DOHH2 (cell line): ENCODE measurements at regions not wholly inside any gene's neighbourhood (a gene's known extent, or its start where the extent isn't known, plus 50 kb on each side); places are given as distances from the start of the nearest gene placed in this dataset.
A peak's percentile ranks its signal among the peaks of the same experiment; 100 is the strongest.

Experiments
- H3F3A ChIP-seq: fragments of 200-600 bp; sonication (generic), shearing (Covaris generic); 2 replicates; pipeline ENCODE4 v1.6.0; 2016; ENCODE audit warnings: antibody characterized with exemption, mild to moderate bottlenecking; ENCODE audit not compliant: control insufficient read depth, insufficient read depth
- H3K27ac ChIP-seq: fragments of 200-600 bp; sonication (generic); 2 replicates; pipeline ENCODE4 v1.5.1; 2014; ENCODE audit warnings: low read depth, mild to moderate bottlenecking, low read length, moderate library complexity
- H3K27me3 ChIP-seq: fragments of 200-600 bp; sonication (generic); 2 replicates; pipeline ENCODE4 v1.6.1; 2014; ENCODE audit warnings: mild to moderate bottlenecking, low read length, mixed read lengths; ENCODE audit not compliant: control insufficient read depth
- H3K36me3 ChIP-seq: fragments of 200-600 bp; sonication (generic); 2 replicates; pipeline ENCODE4 v1.6.1; 2014; ENCODE audit warnings: mild to moderate bottlenecking, low read length, moderate library complexity, mixed read lengths; ENCODE audit not compliant: control insufficient read depth
- H3K4me1 ChIP-seq: fragments of 200-600 bp; sonication (generic); 2 replicates; pipeline ENCODE4 v1.6.1; 2014; ENCODE audit warnings: mild to moderate bottlenecking, low read length, mixed read lengths; ENCODE audit not compliant: control insufficient read depth
- H3K4me2 ChIP-seq: fragments of 200-600 bp; sonication (generic); 2 replicates; pipeline ENCODE4 v1.6.0; 2014; ENCODE audit warnings: mild to moderate bottlenecking, low read length, moderate library complexity
- H3K4me3 ChIP-seq: fragments of 200-600 bp; sonication (generic); 2 replicates; pipeline ENCODE4 v1.5.1; 2014; ENCODE audit warnings: mild to moderate bottlenecking, low read length, mixed read lengths
- H3K79me2 ChIP-seq: fragments of 200-600 bp; sonication (generic); 2 replicates; pipeline ENCODE4 v1.6.1; 2014; ENCODE audit warnings: mild to moderate bottlenecking, low read length, mixed read lengths; ENCODE audit not compliant: control insufficient read depth
- H3K9me2 ChIP-seq: fragments of 200-600 bp; sonication (generic); replicated peaks from 2 replicates; pipeline ENCODE4 v1.6.1; 2014; ENCODE audit warnings: mild to moderate bottlenecking, low read length, mixed read lengths; ENCODE audit not compliant: control insufficient read depth
- H3K9me3 ChIP-seq: fragments of 200-600 bp; sonication (generic); 2 replicates; pipeline ENCODE4 v1.6.1; 2014; ENCODE audit warnings: antibody characterized with exemption, low read length, mixed read lengths; ENCODE audit not compliant: control insufficient read depth, insufficient read depth
- H4K20me1 ChIP-seq: fragments of 200-600 bp; sonication (generic); 2 replicates; pipeline ENCODE4 v1.6.0; 2014; ENCODE audit warnings: low read depth, mild to moderate bottlenecking, antibody characterized with exemption, low read length, moderate library complexity; ENCODE audit not compliant: control insufficient read depth, insufficient read depth
- EZH2phosphoT487 ChIP-seq: fragments of 200-600 bp; sonication (generic); IDR thresholded peaks from 2 replicates; pipeline ENCODE4 v1.6.1; 2017; ENCODE audit warnings: borderline replicate concordance, mild to moderate bottlenecking, antibody characterized with exemption, low read length, moderate library complexity, mixed read lengths
- TF ChIP-seq, protein P1 (sequence below): fragments of 200-600 bp; sonication (generic); IDR thresholded peaks from one replicate; pipeline ENCODE4 v1.5.1; 2014; ENCODE audit warnings: antibody characterized with exemption, mild to moderate bottlenecking, low read depth, low read length; ENCODE audit not compliant: poor library complexity, severe bottlenecking

DNA sequence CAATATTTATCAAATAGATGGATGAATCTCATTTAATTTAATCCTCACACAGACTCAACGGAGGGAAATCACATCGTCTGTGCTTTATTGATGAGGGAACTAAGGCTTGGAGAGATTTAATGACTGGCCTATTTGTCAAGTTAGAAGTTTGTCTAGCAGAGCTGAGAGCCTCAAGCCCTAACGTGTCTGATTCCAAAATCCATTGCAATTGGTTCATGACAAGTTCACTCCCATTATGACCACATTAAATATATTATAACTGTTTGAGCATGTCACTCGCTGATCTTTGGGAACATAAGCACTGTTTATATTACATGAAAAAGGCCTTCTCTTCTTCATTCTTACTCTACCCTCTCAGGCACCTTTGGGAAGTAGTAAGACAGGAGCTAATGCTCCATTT, 89.4 kb upstream of the SIRPA start:
- Histone ChIP-seq H3K4me1 (peaks cover 18% of the 10 kb centered on the region), H3F3A (peaks cover 3% of the 10 kb centered on the region; the same call in 1 of the 2 replicates), H3K9me3 (no peaks in the 10 kb centered on the region), H3K4me2 (no peak overlapping the region), H3K79me2 (no peaks in the 10 kb centered on the region), H3K36me3 (no peaks in the 10 kb centered on the region), H4K20me1 (peaks cover 12% of the 10 kb centered on the region), H3K9me2 (no peaks in the 10 kb centered on the region), H3K27ac (no peak overlapping the region), H3K4me3 (no peak overlapping the region), H3K27me3 (peaks cover 87% of the 10 kb centered on the region)
- TF ChIP-seq EZH2phosphoT487, result no peak
- TF ChIP-seq, protein P1, sequence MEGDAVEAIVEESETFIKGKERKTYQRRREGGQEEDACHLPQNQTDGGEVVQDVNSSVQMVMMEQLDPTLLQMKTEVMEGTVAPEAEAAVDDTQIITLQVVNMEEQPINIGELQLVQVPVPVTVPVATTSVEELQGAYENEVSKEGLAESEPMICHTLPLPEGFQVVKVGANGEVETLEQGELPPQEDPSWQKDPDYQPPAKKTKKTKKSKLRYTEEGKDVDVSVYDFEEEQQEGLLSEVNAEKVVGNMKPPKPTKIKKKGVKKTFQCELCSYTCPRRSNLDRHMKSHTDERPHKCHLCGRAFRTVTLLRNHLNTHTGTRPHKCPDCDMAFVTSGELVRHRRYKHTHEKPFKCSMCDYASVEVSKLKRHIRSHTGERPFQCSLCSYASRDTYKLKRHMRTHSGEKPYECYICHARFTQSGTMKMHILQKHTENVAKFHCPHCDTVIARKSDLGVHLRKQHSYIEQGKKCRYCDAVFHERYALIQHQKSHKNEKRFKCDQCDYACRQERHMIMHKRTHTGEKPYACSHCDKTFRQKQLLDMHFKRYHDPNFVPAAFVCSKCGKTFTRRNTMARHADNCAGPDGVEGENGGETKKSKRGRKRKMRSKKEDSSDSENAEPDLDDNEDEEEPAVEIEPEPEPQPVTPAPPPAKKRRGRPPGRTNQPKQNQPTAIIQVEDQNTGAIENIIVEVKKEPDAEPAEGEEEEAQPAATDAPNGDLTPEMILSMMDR, result no peak

DNA sequence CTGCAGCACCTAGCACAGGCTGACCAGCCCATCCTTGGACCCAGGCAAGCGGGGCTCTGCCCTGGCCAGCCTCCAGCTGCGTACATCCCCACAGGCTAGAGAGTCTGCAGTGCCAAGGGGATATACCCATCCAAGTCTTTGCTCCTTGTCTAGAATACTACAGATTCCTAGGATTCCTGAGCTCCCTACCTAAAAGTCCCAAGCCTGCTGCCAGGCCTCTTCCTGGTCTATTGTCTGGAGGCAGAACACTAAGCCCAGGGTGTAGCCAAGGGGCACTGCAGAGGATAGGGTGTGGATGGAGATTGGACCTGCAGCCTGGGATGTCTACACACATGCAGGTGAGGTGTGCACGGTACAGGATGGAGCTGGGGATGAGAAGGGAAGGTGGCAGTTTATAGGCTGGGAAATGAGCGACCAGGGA, 90.0 kb upstream of the SIRPA start:
- Histone ChIP-seq H3K79me2 (no peaks in the 10 kb centered on the region), H3F3A (peaks cover 3% of the 10 kb centered on the region; the same call in 1 of the 2 replicates), H3K9me3 (no peaks in the 10 kb centered on the region), H3K27me3 (peaks cover 88% of the 10 kb centered on the region), H3K4me1 (peaks cover 18% of the 10 kb centered on the region), H3K36me3 (no peaks in the 10 kb centered on the region), H4K20me1 (peaks cover 12% of the 10 kb centered on the region), H3K27ac (no peak overlapping the region), H3K4me2 (no peak overlapping the region), H3K9me2 (no peaks in the 10 kb centered on the region), H3K4me3 (no peak overlapping the region)
- TF ChIP-seq, protein P1, result no peak
- no peak for TF ChIP-seq EZH2phosphoT487

DNA sequence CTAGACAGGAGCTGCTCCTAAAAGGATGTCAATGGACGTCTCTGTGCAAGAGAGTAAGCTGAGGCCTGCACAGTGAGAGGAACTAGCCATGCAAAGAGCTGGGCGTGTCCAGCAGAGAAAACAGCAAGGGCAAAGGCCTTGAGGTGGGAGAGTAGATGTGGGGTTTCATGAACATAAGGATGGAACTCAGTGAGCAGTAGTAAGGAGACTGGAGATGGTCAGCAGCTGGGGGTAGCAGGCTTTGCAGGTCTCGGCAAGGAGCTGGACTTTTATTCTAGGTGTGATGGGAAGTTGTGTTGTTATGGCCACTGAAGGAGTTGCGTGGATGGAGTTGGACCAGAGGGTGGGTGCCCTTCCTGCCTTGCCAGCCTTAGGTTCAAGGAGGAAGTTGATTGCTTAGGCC, 90.7 kb upstream of the SIRPA start:
- H3F3A ChIP-seq, result peaks cover 3% of the 10 kb centered on the region; the same call in 1 of the 2 replicates
- no peaks in the 10 kb centered on the region for H3K36me3 ChIP-seq
- no peaks in the 10 kb centered on the region for H3K79me2 ChIP-seq
- no peak for TF ChIP-seq EZH2phosphoT487
- H3K4me3 ChIP-seq, result no peak overlapping the region
- no peaks in the 10 kb centered on the region for H3K9me3 ChIP-seq
- H3K27me3 ChIP-seq, result peaks cover 89% of the 10 kb centered on the region
- peaks cover 12% of the 10 kb centered on the region for H4K20me1 ChIP-seq
- no peak overlapping the region for H3K27ac ChIP-seq
- H3K9me2 ChIP-seq, result no peaks in the 10 kb centered on the region
- H3K4me1 ChIP-seq, result peaks cover 18% of the 10 kb centered on the region
- no peak overlapping the region for H3K4me2 ChIP-seq

DNA sequence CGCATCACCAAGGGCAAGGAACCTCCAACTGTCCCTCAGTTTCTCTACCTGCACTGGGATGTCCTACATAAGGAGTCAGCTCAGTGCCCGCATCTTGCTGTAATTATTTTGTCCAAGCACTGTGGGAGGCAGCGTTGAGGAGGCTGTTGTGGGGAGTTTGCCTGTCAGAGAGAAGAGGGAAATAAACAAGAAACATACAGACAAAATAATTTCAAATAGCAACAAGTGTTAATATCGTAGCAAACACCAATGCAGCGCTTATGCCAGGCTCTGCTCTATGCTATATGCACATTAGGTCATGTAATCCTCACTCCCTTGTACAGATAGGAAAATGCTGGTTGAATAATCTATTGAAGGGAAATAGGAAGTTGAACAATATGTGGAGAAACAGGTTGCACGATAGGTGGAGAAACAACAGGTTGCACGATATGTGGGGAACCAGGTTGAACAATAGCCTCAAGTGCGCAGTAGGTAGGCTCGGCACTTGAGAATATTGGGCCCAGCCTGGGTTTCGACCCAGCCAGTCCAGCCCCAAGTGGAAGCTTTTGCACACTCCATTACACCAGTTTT, 91.2 kb upstream of the SIRPA start:
- H3K9me3 ChIP-seq, result no peaks in the 10 kb centered on the region
- H3K4me3 ChIP-seq, result peak overlapping the region; percentile 52
- H3K4me1 ChIP-seq, result peaks cover 18% of the 10 kb centered on the region
- peaks cover 3% of the 10 kb centered on the region; the same call in 1 of the 2 replicates for H3F3A ChIP-seq
- no peak overlapping the region for H3K27ac ChIP-seq
- H3K79me2 ChIP-seq, result no peaks in the 10 kb centered on the region
- H3K9me2 ChIP-seq, result no peaks in the 10 kb centered on the region
- peak; percentile 29; the same call in 1 of the 2 replicates for TF ChIP-seq EZH2phosphoT487
- TF ChIP-seq, protein P1, result no peak
- H4K20me1 ChIP-seq, result peaks cover 12% of the 10 kb centered on the region
- no peaks in the 10 kb centered on the region for H3K36me3 ChIP-seq
- H3K4me2 ChIP-seq, result peak overlapping the region; percentile 65
- H3K27me3 ChIP-seq, result peaks cover 84% of the 10 kb centered on the region
